ENCODE measurements at regions not wholly inside any gene's neighbourhood (a gene's known extent, or its start where the extent isn't known, plus 50 kb on each side); places are given as distances from the start of the nearest gene placed in this dataset.

DNA sequence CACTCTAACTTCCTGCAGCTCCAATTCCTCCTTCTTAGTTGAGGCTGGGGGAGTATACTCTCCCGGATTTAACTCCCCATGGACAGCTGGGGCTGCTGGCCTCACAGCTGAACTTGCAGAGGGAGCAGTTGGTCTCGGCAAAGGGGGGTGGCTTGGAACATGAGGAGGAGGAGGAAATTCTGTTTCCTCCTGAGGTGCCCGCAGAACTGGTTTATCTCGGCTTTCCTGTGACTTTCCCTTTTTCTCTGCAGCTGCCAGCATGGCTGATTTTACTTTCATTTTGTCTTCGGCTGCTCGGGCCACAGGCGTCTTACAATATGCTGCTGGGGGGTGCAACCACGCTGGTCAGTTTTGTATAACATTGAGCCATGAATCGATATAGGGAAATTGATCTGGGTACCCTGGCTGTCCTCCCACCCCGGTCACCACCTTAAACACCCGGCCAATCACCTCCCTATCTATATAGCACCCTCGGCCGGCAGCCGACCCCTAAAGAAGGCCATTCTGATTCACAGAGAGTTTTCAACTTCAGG is 1317.6 kb downstream of the TMEM121 start:
- TF ChIP-seq, protein P1, sequence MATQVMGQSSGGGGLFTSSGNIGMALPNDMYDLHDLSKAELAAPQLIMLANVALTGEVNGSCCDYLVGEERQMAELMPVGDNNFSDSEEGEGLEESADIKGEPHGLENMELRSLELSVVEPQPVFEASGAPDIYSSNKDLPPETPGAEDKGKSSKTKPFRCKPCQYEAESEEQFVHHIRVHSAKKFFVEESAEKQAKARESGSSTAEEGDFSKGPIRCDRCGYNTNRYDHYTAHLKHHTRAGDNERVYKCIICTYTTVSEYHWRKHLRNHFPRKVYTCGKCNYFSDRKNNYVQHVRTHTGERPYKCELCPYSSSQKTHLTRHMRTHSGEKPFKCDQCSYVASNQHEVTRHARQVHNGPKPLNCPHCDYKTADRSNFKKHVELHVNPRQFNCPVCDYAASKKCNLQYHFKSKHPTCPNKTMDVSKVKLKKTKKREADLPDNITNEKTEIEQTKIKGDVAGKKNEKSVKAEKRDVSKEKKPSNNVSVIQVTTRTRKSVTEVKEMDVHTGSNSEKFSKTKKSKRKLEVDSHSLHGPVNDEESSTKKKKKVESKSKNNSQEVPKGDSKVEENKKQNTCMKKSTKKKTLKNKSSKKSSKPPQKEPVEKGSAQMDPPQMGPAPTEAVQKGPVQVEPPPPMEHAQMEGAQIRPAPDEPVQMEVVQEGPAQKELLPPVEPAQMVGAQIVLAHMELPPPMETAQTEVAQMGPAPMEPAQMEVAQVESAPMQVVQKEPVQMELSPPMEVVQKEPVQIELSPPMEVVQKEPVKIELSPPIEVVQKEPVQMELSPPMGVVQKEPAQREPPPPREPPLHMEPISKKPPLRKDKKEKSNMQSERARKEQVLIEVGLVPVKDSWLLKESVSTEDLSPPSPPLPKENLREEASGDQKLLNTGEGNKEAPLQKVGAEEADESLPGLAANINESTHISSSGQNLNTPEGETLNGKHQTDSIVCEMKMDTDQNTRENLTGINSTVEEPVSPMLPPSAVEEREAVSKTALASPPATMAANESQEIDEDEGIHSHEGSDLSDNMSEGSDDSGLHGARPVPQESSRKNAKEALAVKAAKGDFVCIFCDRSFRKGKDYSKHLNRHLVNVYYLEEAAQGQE (IDR thresholded peaks at IDR 0.05; ENCODE audit: low read depth), result no peak
- TF ChIP-seq MAX (IDR thresholded peaks at IDR 0.05) (no peak), ZBTB7A (IDR thresholded peaks at IDR 0.05; ENCODE audit: low read depth) (no peak)
